ENCODE measurements at regions not wholly inside any gene's neighbourhood (a gene's known extent, or its start where the extent isn't known, plus 50 kb on each side); places are given as distances from the start of the nearest gene placed in this dataset.

- no peak for DNase-seq
Observed at GRCh38 chr9:106557996-106558667, 304.8 kb upstream of the ZNF462 start.

GRCh38 chr9:106560540-106560939 lies 302.4 kb upstream of the ZNF462 start:
- no peak for DNase-seq

- no peak for DNase-seq
Observed at GRCh38 chr9:106575823-106576222, 287.1 kb upstream of the ZNF462 start.

GRCh38 chr9:106576232-106576760 lies 286.7 kb upstream of the ZNF462 start:
- no peak for DNase-seq

DNA sequence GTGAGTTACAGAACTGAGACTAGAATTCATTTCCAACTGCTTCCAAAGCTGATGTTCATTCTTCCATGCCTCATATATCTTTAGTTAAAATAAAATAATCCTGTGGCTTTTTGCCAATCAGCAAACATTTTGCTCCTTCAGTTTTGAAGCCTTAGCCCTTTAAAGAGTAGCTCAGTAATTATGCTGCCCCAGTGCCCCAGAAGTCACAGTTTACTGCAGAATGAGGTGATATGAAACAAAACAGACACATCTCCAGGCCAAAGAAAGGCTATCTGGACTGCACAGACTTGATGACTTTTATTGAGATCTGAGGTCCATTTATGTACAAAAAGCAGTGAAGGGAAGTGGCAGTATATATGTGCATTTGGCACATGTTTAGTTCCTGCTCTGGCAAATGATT lies 285.8 kb upstream of the ZNF462 start:
- no peak for DNase-seq

GRCh38 chr9:106580546-106580945 lies 282.4 kb upstream of the ZNF462 start:
- DNase-seq: no peak

DNA sequence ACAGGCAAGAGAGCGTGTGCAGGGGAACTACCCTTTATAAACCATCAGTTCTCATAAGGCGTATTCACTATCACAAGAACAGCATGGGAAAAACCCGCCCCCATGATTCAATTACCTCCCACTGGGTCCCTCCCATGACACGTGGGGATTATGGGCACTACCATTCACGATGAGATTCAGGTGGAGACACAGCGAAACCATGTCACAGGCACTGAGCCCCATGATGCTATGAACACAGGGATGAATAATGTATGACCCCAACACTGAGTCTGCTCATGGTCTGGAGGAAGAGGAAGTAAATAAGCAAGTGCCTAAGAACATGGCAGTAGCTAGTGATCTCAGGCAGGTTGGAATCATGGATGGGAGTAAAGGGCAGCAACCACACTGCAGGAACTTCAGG lies 281.0 kb upstream of the ZNF462 start:
- DNase-seq: no peak

DNA sequence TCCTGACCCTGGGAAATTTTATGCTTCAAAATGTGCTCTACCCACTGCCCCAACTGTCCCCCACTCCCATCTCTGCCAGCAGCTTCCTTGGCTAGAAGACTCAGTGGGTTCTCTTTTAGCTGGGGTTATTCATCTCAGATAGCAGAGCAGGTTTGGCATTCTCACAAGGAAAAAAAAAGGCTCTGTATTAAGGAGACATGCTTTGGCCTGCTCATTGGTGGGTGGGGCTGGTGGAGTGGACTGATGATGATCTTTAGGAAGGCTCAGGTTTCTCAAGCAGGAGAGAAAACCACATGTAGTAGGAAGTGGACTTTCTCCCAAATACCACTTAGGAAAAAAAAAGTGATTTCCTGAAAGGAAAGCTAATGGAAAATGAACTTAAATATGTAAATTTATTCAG lies 279.2 kb upstream of the ZNF462 start:
- DNase-seq: no peak

GRCh38 chr9:106587042-106587441 lies 275.9 kb upstream of the ZNF462 start:
- no peak for DNase-seq

DNA sequence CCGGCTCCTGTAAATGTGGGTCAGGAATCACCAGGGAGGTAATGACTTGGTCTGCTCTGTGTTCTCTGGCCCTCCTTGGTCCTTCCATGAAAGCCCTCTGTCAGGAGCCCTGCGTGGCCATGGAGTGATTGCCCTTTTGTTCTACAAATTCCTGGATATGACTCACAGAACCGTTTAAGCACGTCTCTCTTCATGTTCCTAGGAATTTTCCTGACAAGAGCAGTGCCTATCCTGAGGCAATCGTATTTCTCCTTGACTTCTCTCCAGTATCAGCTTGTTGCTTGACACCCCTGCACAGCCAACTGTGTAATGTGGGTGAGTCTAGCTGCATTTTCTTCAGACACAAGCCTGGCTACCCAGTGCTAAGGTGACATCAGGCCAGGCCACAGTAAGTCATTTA lies 274.3 kb upstream of the ZNF462 start:
- no peak for DNase-seq

GRCh38 chr9:106590759-106591505 lies 272.0 kb upstream of the ZNF462 start:
- DNase-seq: no peak

DNA sequence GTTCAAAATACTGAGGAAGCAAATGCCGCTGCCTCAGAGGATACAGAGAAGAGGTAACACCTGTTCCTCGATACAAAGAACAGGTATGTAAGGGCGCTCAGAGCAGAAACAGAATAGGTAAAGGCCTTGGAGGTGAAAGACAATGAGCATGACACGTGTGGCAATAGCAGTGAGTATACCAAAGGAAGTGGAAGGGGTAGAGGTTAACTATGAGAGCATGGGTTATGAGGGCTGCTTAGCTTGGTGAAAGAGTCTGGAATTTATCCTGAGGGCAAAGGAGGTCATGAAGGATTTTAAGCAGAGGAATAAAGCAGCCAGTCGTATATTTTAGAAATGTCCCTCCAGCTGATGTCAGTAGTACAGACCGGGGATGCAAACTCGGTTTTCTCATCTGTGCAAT lies 269.8 kb upstream of the ZNF462 start:
- DNase-seq: no peak

GRCh38 chr9:106596984-106597383 lies 266.0 kb upstream of the ZNF462 start:
- DNase-seq: no peak

GRCh38 chr9:106600955-106601560 lies 261.9 kb upstream of the ZNF462 start:
- DNase-seq: no peak

DNA sequence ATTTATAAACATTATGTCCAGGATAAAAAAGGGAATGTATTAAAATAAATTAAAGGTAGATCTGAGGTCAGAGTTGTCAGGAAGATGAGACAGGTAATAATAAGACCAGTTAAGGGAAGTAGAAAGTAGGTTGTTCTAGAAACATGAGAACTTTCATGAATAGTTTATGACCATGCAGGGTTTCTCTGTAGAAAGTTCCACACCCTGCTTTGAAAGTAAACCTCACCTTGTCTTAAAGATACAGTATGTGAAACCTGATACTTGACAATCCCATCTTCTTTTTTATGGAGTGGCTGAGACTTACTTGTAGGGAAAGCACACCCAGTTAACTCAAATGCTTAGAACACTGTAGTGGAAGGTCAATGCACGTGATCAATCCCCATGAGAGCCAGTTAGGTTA lies 260.6 kb upstream of the ZNF462 start:
- DNase-seq: no peak

DNA sequence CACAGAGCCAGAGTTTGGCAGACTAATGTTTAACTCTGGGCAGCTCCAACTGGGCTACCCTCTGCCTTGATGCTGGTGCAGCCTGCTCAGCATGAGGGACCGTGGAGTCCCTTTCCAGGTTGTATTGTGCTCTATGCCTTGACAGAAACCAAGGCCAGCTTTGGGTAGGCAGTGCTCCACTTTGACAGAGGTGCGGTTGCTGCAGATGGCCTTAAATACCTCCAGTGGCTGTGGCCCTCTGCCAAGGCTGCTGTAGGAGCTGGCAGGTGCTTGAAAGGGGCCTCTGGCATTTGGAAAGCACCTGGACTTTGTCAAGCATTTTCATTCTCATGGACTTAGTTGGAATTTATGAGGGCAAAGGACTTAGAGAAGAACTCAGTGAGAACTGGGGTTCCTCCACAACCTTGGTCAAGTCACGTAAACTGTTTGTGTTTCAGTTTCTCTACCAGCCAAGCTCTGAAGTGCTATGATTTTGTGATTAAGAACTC lies 249.7 kb upstream of the ZNF462 start:
- DNase-seq: no peak

GRCh38 chr9:106615118-106615889 lies 247.7 kb upstream of the ZNF462 start:
- DNase-seq: no peak

- DNase-seq: no peak
Observed at GRCh38 chr9:106616026-106616425, 246.9 kb upstream of the ZNF462 start.

DNA sequence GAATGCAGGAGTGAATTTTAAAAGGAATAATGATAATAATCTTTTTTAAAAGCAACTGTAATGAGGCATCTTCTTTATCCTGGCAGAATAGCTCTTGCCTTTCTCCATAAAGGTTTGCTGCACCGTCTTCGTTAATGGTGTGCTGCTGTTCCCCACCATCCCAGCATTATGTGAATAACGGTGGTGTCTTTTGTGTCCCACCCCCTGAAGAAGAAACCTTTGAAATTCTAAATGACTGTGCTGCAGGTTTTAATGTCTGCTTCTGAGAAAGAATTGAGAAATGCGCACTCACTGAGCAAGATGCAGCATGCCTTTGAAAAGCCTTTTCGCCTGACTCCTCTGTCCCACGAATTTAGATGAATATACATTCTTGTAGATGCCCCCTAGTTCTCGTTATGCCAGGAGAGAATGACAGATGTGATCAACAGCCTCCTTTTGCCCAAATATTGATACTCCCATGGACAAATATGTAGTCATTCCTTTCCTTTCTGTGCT lies 246.1 kb upstream of the ZNF462 start:
- DNase-seq: no peak

DNA sequence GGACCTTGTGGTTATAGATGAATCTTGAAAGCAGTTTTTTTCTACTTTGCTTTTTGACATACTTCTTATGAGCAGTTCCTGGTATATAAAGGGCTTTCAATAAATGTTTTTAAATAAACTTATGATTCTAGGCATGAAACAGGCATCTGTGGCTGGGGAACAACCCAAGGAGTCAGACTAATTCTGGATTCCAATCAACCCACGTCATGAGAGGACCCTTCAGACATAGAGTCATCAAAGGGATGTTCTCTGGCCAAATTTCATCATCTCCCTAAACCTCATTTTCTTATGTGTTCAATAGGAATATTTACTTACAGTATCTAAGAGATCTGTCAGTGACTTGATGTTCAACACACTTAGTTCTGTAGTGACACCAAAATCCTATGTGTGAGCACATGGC lies 243.8 kb upstream of the ZNF462 start:
- no peak for DNase-seq

DNA sequence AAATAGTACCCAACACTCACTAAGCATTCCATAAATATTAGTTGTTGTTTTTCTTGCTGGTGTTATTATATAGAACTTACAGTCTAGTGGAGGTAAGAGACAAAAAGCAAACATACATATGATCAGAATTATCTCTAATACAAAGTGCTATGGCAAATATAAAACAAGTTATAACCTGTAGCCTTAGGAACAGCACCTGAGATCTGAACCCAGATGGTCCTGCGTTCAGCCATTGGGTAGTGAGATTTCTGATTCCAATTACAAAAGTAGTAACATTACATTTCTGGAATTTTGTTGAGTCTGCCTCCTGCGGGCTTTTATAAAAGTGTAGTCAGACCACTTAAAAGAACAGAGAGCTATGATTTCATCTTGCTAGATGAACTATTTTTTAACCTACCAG lies 242.9 kb upstream of the ZNF462 start:
- no peak for DNase-seq

DNA sequence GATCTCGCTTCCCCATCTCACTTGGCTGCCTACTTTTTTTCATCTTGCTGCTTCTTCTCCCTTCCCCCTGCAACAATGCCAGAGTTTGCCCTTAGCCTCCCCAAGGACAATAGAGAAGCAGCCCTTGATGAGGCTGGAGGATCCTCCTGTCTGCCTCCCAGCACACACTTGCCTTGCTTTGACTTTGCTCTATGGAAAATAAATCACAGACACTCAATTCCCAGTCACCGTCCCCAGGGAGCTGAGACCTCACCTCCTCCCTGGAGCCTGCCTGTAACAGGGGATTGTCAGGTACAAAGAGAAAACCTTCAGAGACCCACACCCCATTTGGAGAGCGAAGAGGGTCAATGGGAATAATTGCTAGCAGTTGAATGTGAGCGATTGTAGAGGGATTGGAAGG lies 242.1 kb upstream of the ZNF462 start:
- no peak for DNase-seq

Data from stimulated activated CD8-positive, alpha-beta memory T cell treated with anti-CD3 and anti-CD28 coated beads, Interleukin-4, amount 100 ng/mL, for 48 hours (primary cell).